Thoracic aorta (tissue), 2 donors: ENCODE measurements at regions not wholly inside any gene's neighbourhood (a gene's known extent, or its start where the extent isn't known, plus 50 kb on each side); places are given as distances from the start of the nearest gene placed in this dataset.
A peak's percentile ranks its signal among the peaks of the same experiment; 100 is the strongest.

ENCODE experiments used
- ATAC-seq: fragments of 150-250 bp; one replicate; pipeline ENCODE4 v1.8.0; 2017; ENCODE audit warnings: low read depth; ENCODE audit not compliant: insufficient number of reproducible peaks, low FRiP score
- DNase-seq: peaks from one replicate; pipeline ENCODE4 v3.0.0-alpha.2; 2020; ENCODE audit warnings: low spot score
- H3K27ac ChIP-seq, 2 donors: fragments of 200-600 bp; sonication (generic); 1 replicate in 1 of 2; 2 replicates in 1 of 2; pipeline ENCODE4 v1.5.1; 2016; ENCODE audit warnings: mild to moderate bottlenecking in 2 of 2, moderate library complexity in 2 of 2
- H3K27me3 ChIP-seq: fragments of 200-600 bp; sonication (generic); replicated peaks from 2 replicates; pipeline ENCODE4 v1.6.0; 2016; ENCODE audit warnings: mild to moderate bottlenecking; ENCODE audit not compliant: insufficient read depth
- H3K36me3 ChIP-seq: fragments of 200-600 bp; sonication (generic); one replicate; pipeline ENCODE4 v1.5.1; 2016
- H3K4me1 ChIP-seq, 2 donors: fragments of 200-600 bp; sonication (generic); 1 replicate in 1 of 2; 2 replicates in 1 of 2; pipeline versions ENCODE4 v1.5.1 to v1.6.0; 2016; ENCODE audit warnings: low read depth in 2 of 2, mild to moderate bottlenecking in 1 of 2; ENCODE audit not compliant: control insufficient read depth in 1 of 2
- H3K4me3 ChIP-seq: fragments of 200-600 bp; sonication (generic); 2 replicates; pipeline ENCODE4 v1.5.1; 2016; ENCODE audit warnings: mild to moderate bottlenecking
- H3K9me3 ChIP-seq: fragments of 200-600 bp; sonication (generic); 2 replicates; pipeline ENCODE4 v1.5.1; 2016
- TF ChIP-seq, protein P1 (sequence below): fragments of 200-600 bp; sonication (generic); IDR thresholded peaks from one replicate; pipeline ENCODE4 v1.5.1; 2019; ENCODE audit warnings: antibody characterized with exemption

DNA sequence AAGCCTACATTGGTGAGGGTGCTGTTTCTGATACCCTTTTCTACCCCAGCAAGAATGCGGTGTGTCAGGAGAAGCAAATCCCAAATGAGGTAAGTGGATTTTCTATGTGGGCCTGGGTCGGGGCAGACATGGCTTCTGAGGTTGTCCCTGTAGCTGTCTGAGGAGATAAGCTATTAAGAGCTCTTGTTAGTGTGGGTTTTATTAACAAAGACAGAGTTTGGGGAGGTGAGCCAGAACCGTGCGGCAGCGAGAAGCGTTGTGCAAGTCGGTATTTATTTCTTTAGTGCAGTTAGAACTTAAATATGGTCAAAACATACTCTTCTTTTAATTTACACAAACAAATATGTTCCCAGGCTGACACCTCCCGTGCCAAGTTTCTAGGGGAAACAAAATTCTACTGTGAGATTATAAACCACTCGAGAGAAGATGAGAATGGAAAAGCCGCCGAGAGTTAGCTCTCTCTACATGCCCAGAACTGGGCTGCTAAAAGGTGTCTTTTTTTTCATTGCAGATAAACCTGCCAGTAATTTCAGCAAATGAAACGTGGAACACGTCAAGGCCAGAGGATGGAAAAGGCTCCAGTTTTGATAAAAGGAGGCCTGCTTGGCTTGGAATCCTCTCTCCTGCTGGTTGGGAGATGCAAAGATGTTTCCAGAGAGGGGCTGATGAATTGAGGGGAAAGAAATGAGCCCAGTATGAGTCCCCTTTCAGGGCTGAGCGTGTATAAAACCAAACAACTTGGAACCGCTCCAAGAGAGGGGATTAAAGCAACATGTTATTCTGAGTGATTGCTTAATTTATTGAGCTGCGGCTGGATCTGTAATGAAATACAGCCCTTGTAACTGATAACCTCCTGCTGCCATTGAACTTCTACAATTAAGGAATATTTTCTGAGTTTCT, 254.6 kb downstream of the MRTFB start:
- Histone ChIP-seq H3K9me3 (no peaks in the 10 kb centered on the region), H3K27me3 (no peaks in the 10 kb centered on the region), H3K4me1 (peaks cover 4 to 25% of the 10 kb centered on the region in 2 donors), H3K4me3 (no peak overlapping the region), H3K27ac (no peak overlapping the region), H3K36me3 (peaks cover 8% of the 10 kb centered on the region)
- TF ChIP-seq, protein P1, sequence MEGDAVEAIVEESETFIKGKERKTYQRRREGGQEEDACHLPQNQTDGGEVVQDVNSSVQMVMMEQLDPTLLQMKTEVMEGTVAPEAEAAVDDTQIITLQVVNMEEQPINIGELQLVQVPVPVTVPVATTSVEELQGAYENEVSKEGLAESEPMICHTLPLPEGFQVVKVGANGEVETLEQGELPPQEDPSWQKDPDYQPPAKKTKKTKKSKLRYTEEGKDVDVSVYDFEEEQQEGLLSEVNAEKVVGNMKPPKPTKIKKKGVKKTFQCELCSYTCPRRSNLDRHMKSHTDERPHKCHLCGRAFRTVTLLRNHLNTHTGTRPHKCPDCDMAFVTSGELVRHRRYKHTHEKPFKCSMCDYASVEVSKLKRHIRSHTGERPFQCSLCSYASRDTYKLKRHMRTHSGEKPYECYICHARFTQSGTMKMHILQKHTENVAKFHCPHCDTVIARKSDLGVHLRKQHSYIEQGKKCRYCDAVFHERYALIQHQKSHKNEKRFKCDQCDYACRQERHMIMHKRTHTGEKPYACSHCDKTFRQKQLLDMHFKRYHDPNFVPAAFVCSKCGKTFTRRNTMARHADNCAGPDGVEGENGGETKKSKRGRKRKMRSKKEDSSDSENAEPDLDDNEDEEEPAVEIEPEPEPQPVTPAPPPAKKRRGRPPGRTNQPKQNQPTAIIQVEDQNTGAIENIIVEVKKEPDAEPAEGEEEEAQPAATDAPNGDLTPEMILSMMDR: no peak
- no peak for DNase-seq
- no peak for ATAC-seq

DNA sequence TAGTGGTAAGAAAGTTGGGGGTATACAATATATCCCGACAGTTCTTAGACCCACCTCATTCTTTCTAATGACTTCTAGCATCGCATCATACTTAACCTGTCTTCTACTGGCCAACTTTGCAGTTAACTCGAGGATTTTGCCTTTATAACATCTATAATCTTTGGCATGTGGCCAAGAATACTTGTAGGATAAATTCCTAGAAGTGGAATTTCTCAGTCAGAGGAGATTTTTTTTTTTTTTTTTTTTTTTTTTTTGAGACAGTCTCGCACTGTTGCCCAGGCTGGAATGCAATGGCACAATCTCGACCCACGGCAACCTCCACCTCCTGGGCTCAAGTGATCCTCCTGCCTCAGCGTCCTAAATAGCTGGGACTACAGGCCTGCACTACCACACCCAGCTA, 253.5 kb downstream of the MRTFB start:
- Histone ChIP-seq H3K27me3 (no peaks in the 10 kb centered on the region), H3K9me3 (no peaks in the 10 kb centered on the region), H3K4me3 (no peak overlapping the region), H3K4me1 (peaks cover 4 to 29% of the 10 kb centered on the region in 2 donors), H3K27ac (peak overlapping the region in 1 of 2 donors; percentile 35), H3K36me3 (peaks cover 8% of the 10 kb centered on the region)
- TF ChIP-seq, protein P1: no peak
- ATAC-seq: no peak
- DNase-seq: no peak

DNA sequence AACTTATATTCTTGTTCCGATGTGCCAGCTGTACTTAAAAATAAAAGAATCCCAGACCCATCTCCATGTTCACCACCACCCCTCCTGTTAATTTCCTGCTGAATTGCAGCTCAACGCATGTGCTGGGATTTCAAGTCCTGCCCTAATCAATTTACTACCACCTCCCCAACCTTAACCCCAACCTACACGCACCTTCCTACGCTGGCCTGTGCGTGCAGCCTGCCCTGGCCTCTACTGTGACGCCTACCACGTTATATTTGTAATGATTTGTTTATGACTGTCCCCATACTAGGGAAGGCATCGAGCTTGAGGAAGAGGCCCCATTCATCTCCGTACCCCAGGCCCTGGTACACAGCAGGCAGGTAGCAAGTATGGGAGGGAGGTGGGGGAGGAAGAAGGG, 251.1 kb downstream of the MRTFB start:
- no peaks in the 10 kb centered on the region for H3K27me3 ChIP-seq
- H3K36me3 ChIP-seq: no peaks in the 10 kb centered on the region
- ATAC-seq (no peak), DNase-seq (no peak)
- no peak overlapping the region for H3K27ac ChIP-seq
- H3K4me1 ChIP-seq: peaks cover 4 to 29% of the 10 kb centered on the region in 2 donors
- no peak overlapping the region for H3K4me3 ChIP-seq
- H3K9me3 ChIP-seq: no peaks in the 10 kb centered on the region
- TF ChIP-seq, protein P1: no peak

DNA sequence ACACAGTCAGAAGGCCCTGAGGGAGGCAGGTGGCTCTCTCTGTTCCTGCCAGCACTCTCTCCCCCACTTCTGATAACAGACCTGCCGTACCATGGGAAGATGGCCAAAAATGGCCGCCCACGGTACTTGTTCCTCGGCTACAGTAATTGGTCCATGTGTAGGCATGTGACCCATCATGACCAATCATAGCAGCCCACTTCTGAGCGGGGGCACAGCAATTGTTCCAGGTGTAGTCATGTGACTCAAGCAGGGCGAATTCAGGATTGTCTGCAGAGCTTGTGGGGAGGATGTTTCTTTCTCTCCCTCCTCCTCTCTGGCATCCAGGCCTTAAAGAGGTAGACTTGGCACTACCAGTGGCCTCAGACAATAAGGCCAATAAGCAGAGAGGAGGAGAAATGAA, 250.4 kb downstream of the MRTFB start:
- Histone ChIP-seq H3K27me3 (no peaks in the 10 kb centered on the region), H3K4me3 (no peak overlapping the region), H3K36me3 (no peaks in the 10 kb centered on the region), H3K4me1 (peaks cover 4 to 28% of the 10 kb centered on the region in 2 donors), H3K27ac (no peak overlapping the region), H3K9me3 (no peaks in the 10 kb centered on the region)
- DNase-seq: no peak
- TF ChIP-seq, protein P1: no peak
- no peak for ATAC-seq

DNA sequence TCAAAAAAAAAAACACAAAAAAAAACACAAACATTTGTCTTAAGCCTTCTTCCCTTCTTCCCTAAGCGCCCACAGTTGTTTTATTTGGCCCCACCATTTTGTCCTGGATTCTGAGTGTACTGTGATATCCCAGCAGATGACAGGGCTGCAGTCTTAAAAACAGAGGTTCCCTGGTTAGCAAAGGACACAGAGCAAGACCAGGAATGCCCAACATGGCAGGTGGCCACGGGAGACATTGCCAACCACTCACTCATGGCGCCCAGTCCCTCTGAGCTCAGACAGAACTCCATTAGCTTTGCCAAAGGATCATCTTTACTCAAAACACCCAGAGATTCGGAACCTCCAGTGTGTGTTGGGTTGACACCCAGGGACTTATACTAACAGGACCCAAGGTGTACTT, 249.3 kb downstream of the MRTFB start:
- no peak for ATAC-seq
- no peak overlapping the region for H3K27ac ChIP-seq
- no peaks in the 10 kb centered on the region for H3K27me3 ChIP-seq
- peaks cover 4 to 16% of the 10 kb centered on the region in 2 donors for H3K4me1 ChIP-seq
- no peaks in the 10 kb centered on the region for H3K36me3 ChIP-seq
- TF ChIP-seq, protein P1: no peak
- no peaks in the 10 kb centered on the region for H3K9me3 ChIP-seq
- H3K4me3 ChIP-seq: no peak overlapping the region
- DNase-seq: no peak
